Panc1 (cell line): ENCODE measurements at regions not wholly inside any gene's neighbourhood (a gene's known extent, or its start where the extent isn't known, plus 50 kb on each side); places are given as distances from the start of the nearest gene placed in this dataset.

Source experiments
- CTCF ChIP-seq: fragments of 450-650 bp; IDR thresholded peaks from 2 replicates; pipeline ENCODE4 v1.5.1; 2017; ENCODE audit warnings: mild to moderate bottlenecking
- POLR2AphosphoS5 ChIP-seq: IDR thresholded peaks from 2 replicates; pipeline ENCODE4 v1.6.1; 2012; ENCODE audit warnings: mild to moderate bottlenecking, low read depth, low read length, moderate library complexity
- REST ChIP-seq, 2 experiments: IDR thresholded peaks; 2 replicates each; pipeline ENCODE4 v1.6.1; 2011 to 2012; ENCODE audit warnings: low read depth in 2 of 2, control low read depth in 1 of 2, low read length in 1 of 2, mild to moderate bottlenecking in 1 of 2, moderate library complexity in 1 of 2; ENCODE audit not compliant: insufficient read depth in 1 of 2
- SIN3A ChIP-seq: IDR thresholded peaks from 2 replicates; pipeline ENCODE4 v1.6.1; 2012; ENCODE audit warnings: low read depth, mild to moderate bottlenecking, low read length, moderate library complexity, borderline replicate concordance; ENCODE audit not compliant: insufficient read depth
- TCF7L2 ChIP-seq: IDR thresholded peaks from 2 replicates; pipeline ENCODE4 v1.6.1; 2011; ENCODE audit warnings: mild to moderate bottlenecking, low read depth, low read length, inconsistent platforms

GRCh38 chr2:4903656-4904348 lies 788.4 kb upstream of the SOX11 start:
- no peak for TF ChIP-seq POLR2AphosphoS5
- no peak for TF ChIP-seq REST (IDR thresholded peaks at IDR 0.05; ENCODE audit: insufficient read depth in 1 of 2, low read depth in 2 of 2, low read length in 1 of 2)
- no peak for TF ChIP-seq CTCF
- TF ChIP-seq TCF7L2 = no peak
- TF ChIP-seq SIN3A = no peak
